OCI-LY3 (cell line): ENCODE measurements at regions not wholly inside any gene's neighbourhood (a gene's known extent, or its start where the extent isn't known, plus 50 kb on each side); places are given as distances from the start of the nearest gene placed in this dataset.

Experiments used
- EZH2phosphoT487 ChIP-seq: fragments of 200-600 bp; shearing (Covaris generic); IDR thresholded peaks from 2 replicates; pipeline ENCODE4 v1.6.1; 2018; ENCODE audit warnings: antibody characterized with exemption, mixed run types, low read depth
- TF ChIP-seq, protein P1 (sequence below): fragments of 200-600, 300-600 bp; sonication (generic); IDR thresholded peaks from 2 replicates; pipeline ENCODE4 v1.5.1; 2014; ENCODE audit warnings: antibody characterized with exemption, low read length, low read depth

- TF ChIP-seq, protein P1, sequence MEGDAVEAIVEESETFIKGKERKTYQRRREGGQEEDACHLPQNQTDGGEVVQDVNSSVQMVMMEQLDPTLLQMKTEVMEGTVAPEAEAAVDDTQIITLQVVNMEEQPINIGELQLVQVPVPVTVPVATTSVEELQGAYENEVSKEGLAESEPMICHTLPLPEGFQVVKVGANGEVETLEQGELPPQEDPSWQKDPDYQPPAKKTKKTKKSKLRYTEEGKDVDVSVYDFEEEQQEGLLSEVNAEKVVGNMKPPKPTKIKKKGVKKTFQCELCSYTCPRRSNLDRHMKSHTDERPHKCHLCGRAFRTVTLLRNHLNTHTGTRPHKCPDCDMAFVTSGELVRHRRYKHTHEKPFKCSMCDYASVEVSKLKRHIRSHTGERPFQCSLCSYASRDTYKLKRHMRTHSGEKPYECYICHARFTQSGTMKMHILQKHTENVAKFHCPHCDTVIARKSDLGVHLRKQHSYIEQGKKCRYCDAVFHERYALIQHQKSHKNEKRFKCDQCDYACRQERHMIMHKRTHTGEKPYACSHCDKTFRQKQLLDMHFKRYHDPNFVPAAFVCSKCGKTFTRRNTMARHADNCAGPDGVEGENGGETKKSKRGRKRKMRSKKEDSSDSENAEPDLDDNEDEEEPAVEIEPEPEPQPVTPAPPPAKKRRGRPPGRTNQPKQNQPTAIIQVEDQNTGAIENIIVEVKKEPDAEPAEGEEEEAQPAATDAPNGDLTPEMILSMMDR = no peak
- no peak for TF ChIP-seq EZH2phosphoT487
Observed at GRCh38 chr2:120842456-120843439, 107.1 kb downstream of the GLI2 start.
